ENCODE measurements at regions not wholly inside any gene's neighbourhood (a gene's known extent, or its start where the extent isn't known, plus 50 kb on each side); places are given as distances from the start of the nearest gene placed in this dataset.

GRCh38 chr5:173493846-173494245 is 122.6 kb downstream of the BOD1 start:
- no peaks in the 10 kb centered on the region for H3K36me3 Mint-ChIP-seq (ENCODE audit: low read depth)
- DNase-seq (no peak), ATAC-seq (no peak)
- ChIA-PET CTCF (no interaction called here), POLR2A (no interaction called here)
- intact Hi-C loops (cut with micrococcal nuclease): no loop called here
- H3K9me3 Mint-ChIP-seq: no peaks in the 10 kb centered on the region
- no peak overlapping the region for H3K4me3 Mint-ChIP-seq
- no peaks in the 10 kb centered on the region for H3K4me1 Mint-ChIP-seq (ENCODE audit: low read depth)
- no peak overlapping the region for H3K27ac Mint-ChIP-seq
- peaks cover 7% of the 10 kb centered on the region for H3K27me3 Mint-ChIP-seq
- TF ChIP-seq, protein P1, sequence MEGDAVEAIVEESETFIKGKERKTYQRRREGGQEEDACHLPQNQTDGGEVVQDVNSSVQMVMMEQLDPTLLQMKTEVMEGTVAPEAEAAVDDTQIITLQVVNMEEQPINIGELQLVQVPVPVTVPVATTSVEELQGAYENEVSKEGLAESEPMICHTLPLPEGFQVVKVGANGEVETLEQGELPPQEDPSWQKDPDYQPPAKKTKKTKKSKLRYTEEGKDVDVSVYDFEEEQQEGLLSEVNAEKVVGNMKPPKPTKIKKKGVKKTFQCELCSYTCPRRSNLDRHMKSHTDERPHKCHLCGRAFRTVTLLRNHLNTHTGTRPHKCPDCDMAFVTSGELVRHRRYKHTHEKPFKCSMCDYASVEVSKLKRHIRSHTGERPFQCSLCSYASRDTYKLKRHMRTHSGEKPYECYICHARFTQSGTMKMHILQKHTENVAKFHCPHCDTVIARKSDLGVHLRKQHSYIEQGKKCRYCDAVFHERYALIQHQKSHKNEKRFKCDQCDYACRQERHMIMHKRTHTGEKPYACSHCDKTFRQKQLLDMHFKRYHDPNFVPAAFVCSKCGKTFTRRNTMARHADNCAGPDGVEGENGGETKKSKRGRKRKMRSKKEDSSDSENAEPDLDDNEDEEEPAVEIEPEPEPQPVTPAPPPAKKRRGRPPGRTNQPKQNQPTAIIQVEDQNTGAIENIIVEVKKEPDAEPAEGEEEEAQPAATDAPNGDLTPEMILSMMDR (IDR thresholded peaks at IDR 0.05): no peak

GRCh38 chr5:173493040-173493439 is 123.4 kb downstream of the BOD1 start:
- no peaks in the 10 kb centered on the region for H3K36me3 Mint-ChIP-seq (ENCODE audit: low read depth)
- no peak overlapping the region for H3K4me3 Mint-ChIP-seq
- ATAC-seq (no peak), DNase-seq (no peak)
- no peaks in the 10 kb centered on the region for H3K9me3 Mint-ChIP-seq
- ChIA-PET POLR2A (no interaction called here), CTCF (no interaction called here)
- H3K4me1 Mint-ChIP-seq (ENCODE audit: low read depth): no peaks in the 10 kb centered on the region
- intact Hi-C loops (cut with micrococcal nuclease): no loop called here
- no peak overlapping the region for H3K27ac Mint-ChIP-seq
- peaks cover 7% of the 10 kb centered on the region for H3K27me3 Mint-ChIP-seq
- TF ChIP-seq, protein P1 (IDR thresholded peaks at IDR 0.05): no peak

- ATAC-seq (no peak), DNase-seq (no peak)
- no peaks in the 10 kb centered on the region for H3K9me3 Mint-ChIP-seq
- ChIA-PET POLR2A (no interaction called here), CTCF (no interaction called here)
- intact Hi-C loops (cut with micrococcal nuclease): no loop called here
- no peak overlapping the region for H3K27ac Mint-ChIP-seq
- H3K36me3 Mint-ChIP-seq (ENCODE audit: low read depth): no peaks in the 10 kb centered on the region
- TF ChIP-seq, protein P1 (IDR thresholded peaks at IDR 0.05): no peak
- no peaks in the 10 kb centered on the region for H3K4me1 Mint-ChIP-seq (ENCODE audit: low read depth)
- peaks cover 18% of the 10 kb centered on the region for H3K27me3 Mint-ChIP-seq
- H3K4me3 Mint-ChIP-seq: no peak overlapping the region
Observed at GRCh38 chr5:173490681-173491080, 125.8 kb downstream of the BOD1 start.

DNA sequence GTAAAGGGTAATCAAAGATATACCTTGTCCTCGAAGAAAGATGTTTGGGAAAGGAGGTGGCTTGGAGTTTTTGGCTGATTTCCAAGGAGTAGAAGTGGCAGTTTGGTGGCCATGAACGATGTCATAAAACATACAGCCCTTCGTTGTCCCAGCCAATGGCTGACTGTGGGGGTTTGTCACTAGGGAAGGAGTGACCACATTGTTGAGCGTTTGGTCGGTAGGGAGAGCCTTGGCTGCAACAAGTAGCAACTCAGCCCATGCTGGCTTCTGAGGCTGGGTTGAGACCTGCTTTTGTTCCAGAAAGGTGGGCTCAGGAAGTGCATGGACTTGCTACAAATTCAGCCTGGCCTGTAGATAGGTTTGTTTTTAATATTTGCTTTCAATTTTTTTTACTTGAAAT is 128.3 kb downstream of the BOD1 start:
- Mint-ChIP-seq H3K4me1 (ENCODE audit: low read depth) (no peaks in the 10 kb centered on the region), H3K4me3 (no peak overlapping the region), H3K27me3 (peaks cover 20% of the 10 kb centered on the region), H3K9me3 (no peaks in the 10 kb centered on the region), H3K36me3 (ENCODE audit: low read depth) (no peaks in the 10 kb centered on the region), H3K27ac (no peak overlapping the region)
- DNase-seq (no peak), ATAC-seq (no peak)
- POLR2A ChIA-PET: no interaction called here
- TF ChIP-seq, protein P1 (IDR thresholded peaks at IDR 0.05): no peak
- CTCF ChIA-PET: interaction anchor here (1.1 kb wide), 1 partner anchor 16 kb away, joined by 3 read pairs; no protein-coding TSS in a partner anchor
- intact Hi-C loops (cut with micrococcal nuclease): no loop called here

DNA sequence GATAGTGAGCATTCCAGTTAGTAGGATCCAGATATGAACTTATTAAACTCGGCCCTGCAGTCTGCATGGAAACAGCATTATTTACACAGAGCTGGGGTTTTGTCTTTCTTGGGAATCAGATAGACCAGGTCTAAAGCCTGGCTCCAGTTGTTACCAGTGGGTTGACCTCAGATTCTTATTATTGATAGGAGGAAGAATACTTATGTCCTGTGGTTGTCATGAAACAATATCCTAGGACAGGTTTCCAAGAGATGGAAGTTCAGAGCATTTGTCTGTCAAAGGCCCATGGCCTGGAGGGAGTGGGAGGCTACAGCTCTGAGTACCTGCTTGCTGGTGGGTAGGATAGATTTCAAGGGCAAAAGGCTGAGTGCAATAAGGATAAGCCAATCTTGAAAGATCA is 129.2 kb downstream of the BOD1 start:
- DNase-seq: no peak
- no peak overlapping the region for H3K4me3 Mint-ChIP-seq
- CTCF ChIA-PET: interaction anchor here (1.1 kb wide), 1 partner anchor 15 kb away, joined by 3 read pairs; no protein-coding TSS in a partner anchor
- H3K9me3 Mint-ChIP-seq: no peaks in the 10 kb centered on the region
- intact Hi-C loops (cut with micrococcal nuclease): no loop called here
- no peaks in the 10 kb centered on the region for H3K36me3 Mint-ChIP-seq (ENCODE audit: low read depth)
- H3K4me1 Mint-ChIP-seq (ENCODE audit: low read depth): no peaks in the 10 kb centered on the region
- POLR2A ChIA-PET: no interaction called here
- no peak for ATAC-seq
- TF ChIP-seq, protein P1 (IDR thresholded peaks at IDR 0.05): no peak
- peaks cover 19% of the 10 kb centered on the region for H3K27me3 Mint-ChIP-seq
- H3K27ac Mint-ChIP-seq: no peak overlapping the region
